HPDE6-E6E7 (cell line): ENCODE measurements at regions not wholly inside any gene's neighbourhood (a gene's known extent, or its start where the extent isn't known, plus 50 kb on each side); places are given as distances from the start of the nearest gene placed in this dataset.

Experiments
- DNase-seq: peaks from one replicate; pipeline ENCODE4 v3.0.0; 2011; ENCODE audit warnings: missing footprints; ENCODE audit errors: extremely low spot score

GRCh38 chr4:176383273-176384077 is 63.7 kb downstream of the SPCS3 start:
- no peak for DNase-seq

- no peak for DNase-seq
Measured at GRCh38 chr4:176385601-176386000, 65.8 kb downstream of the SPCS3 start.

GRCh38 chr4:176387571-176387970 is 67.8 kb downstream of the SPCS3 start:
- DNase-seq: no peak

GRCh38 chr4:176393306-176394013 is 73.7 kb downstream of the SPCS3 start:
- no peak for DNase-seq

GRCh38 chr4:176400816-176401461 is 81.2 kb downstream of the SPCS3 start:
- DNase-seq: no peak

GRCh38 chr4:176404621-176405020 is 84.9 kb downstream of the SPCS3 start:
- no peak for DNase-seq

- no peak for DNase-seq
Measured at GRCh38 chr4:176406297-176406696, 86.5 kb downstream of the SPCS3 start.

GRCh38 chr4:176406736-176407135 is 87.0 kb downstream of the SPCS3 start:
- DNase-seq: no peak

GRCh38 chr4:176409627-176410026 is 89.9 kb downstream of the SPCS3 start:
- DNase-seq: no peak

GRCh38 chr4:176413171-176413570 is 93.4 kb downstream of the SPCS3 start:
- no peak for DNase-seq

GRCh38 chr4:176422001-176422400 is 102.2 kb downstream of the SPCS3 start:
- DNase-seq: no peak

- no peak for DNase-seq
Measured at GRCh38 chr4:176422511-176422910, 102.7 kb downstream of the SPCS3 start.

- no peak for DNase-seq
Measured at GRCh38 chr4:176425035-176425434, 105.3 kb downstream of the SPCS3 start.

GRCh38 chr4:176432811-176433540 is 113.2 kb downstream of the SPCS3 start:
- no peak for DNase-seq

GRCh38 chr4:176433983-176434382 is 114.2 kb downstream of the SPCS3 start:
- no peak for DNase-seq

- DNase-seq: no peak
Measured at GRCh38 chr4:176435901-176436292, 116.1 kb downstream of the SPCS3 start.

GRCh38 chr4:176436293-176436973 is 116.7 kb downstream of the SPCS3 start:
- peak; percentile 44 for DNase-seq

GRCh38 chr4:176437756-176438155 is 118.0 kb downstream of the SPCS3 start:
- DNase-seq: no peak

- no peak for DNase-seq
Measured at GRCh38 chr4:176438401-176438800, 118.6 kb downstream of the SPCS3 start.

- DNase-seq: no peak
Measured at GRCh38 chr4:176439611-176440010, 119.8 kb downstream of the SPCS3 start.

GRCh38 chr4:176440698-176441097 is 120.9 kb downstream of the SPCS3 start:
- DNase-seq: no peak
